Fibroblast of mammary gland (primary cell): ENCODE measurements at regions not wholly inside any gene's neighbourhood (a gene's known extent, or its start where the extent isn't known, plus 50 kb on each side); places are given as distances from the start of the nearest gene placed in this dataset.
A peak's percentile ranks its signal among the peaks of the same experiment; 100 is the strongest.

Experiments
- DNase-seq: peaks from one replicate; pipeline ENCODE4 v3.0.0-alpha.2; 2010; ENCODE audit warnings: low read depth
- H3K4me3 ChIP-seq: 2 replicates; pipeline ENCODE4 v1.5.1; 2011; ENCODE audit warnings: low read depth, mild to moderate bottlenecking, low read length, moderate library complexity; ENCODE audit not compliant: control insufficient read depth
- CTCF ChIP-seq: conservative IDR thresholded peaks from 2 replicates; pipeline ENCODE4 v1.5.1; 2011; ENCODE audit warnings: low read depth, low read length, inconsistent platforms; ENCODE audit not compliant: control insufficient read depth, insufficient read depth

GRCh38 chr18:2395427-2396161 is 175.7 kb downstream of the METTL4 start:
- no peak for DNase-seq
- no peak for TF ChIP-seq CTCF
- no peak overlapping the region for H3K4me3 ChIP-seq

GRCh38 chr18:2396162-2396505 is 175.2 kb downstream of the METTL4 start:
- TF ChIP-seq CTCF = no peak
- no peak for DNase-seq
- no peak overlapping the region for H3K4me3 ChIP-seq

- H3K4me3 ChIP-seq = no peak overlapping the region
- DNase-seq = peak; percentile 7
- no peak for TF ChIP-seq CTCF
Observed at GRCh38 chr18:2400701-2401196, 170.6 kb downstream of the METTL4 start.

GRCh38 chr18:2402084-2402483 is 169.2 kb downstream of the METTL4 start:
- no peak overlapping the region for H3K4me3 ChIP-seq
- TF ChIP-seq CTCF = no peak
- peak; percentile 4 for DNase-seq

- TF ChIP-seq CTCF = no peak
- DNase-seq = peak; percentile 63
- H3K4me3 ChIP-seq = no peak overlapping the region
Observed at GRCh38 chr18:2406544-2406943, 164.8 kb downstream of the METTL4 start.

GRCh38 chr18:2407961-2408360 is 163.3 kb downstream of the METTL4 start:
- TF ChIP-seq CTCF = no peak
- DNase-seq = no peak
- H3K4me3 ChIP-seq = no peak overlapping the region

GRCh38 chr18:2409906-2410305 is 161.4 kb downstream of the METTL4 start:
- no peak for DNase-seq
- TF ChIP-seq CTCF = no peak
- H3K4me3 ChIP-seq = no peak overlapping the region
